Activated naive CD4-positive, alpha-beta T cell treated with anti-CD3 and anti-CD28 coated beads, Interleukin-2, amount 50 U/mL, for 24 hours (primary cell): ENCODE measurements at regions not wholly inside any gene's neighbourhood (a gene's known extent, or its start where the extent isn't known, plus 50 kb on each side); places are given as distances from the start of the nearest gene placed in this dataset.

Experiments
- H3K27ac Mint-ChIP-seq: one replicate; pipeline ENCODE4 v1.8.0; 2021; ENCODE audit warnings: mild to moderate bottlenecking, mixed read lengths
- H3K27me3 Mint-ChIP-seq: one replicate; pipeline ENCODE4 v1.8.0; 2021; ENCODE audit warnings: mixed read lengths
- H3K36me3 Mint-ChIP-seq: one replicate; pipeline ENCODE4 v1.8.0; 2021; ENCODE audit warnings: mixed read lengths
- H3K4me1 Mint-ChIP-seq: one replicate; pipeline ENCODE4 v1.8.0; 2021; ENCODE audit warnings: mixed read lengths
- H3K4me3 Mint-ChIP-seq: one replicate; pipeline ENCODE4 v1.8.0; 2021; ENCODE audit warnings: mild to moderate bottlenecking, mixed read lengths
- H3K9me3 Mint-ChIP-seq: one replicate; pipeline ENCODE4 v1.8.0; 2021; ENCODE audit warnings: mixed read lengths

GRCh38 chr12:107284692-107285091 lies 191.3 kb upstream of the CRY1 start:
- Mint-ChIP-seq H3K36me3 (no peaks in the 10 kb centered on the region), H3K27ac (no peak overlapping the region), H3K9me3 (no peaks in the 10 kb centered on the region), H3K4me3 (no peak overlapping the region), H3K27me3 (no peaks in the 10 kb centered on the region), H3K4me1 (peaks cover 9% of the 10 kb centered on the region)

GRCh38 chr12:107287436-107288413 lies 194.4 kb upstream of the CRY1 start:
- Mint-ChIP-seq H3K4me3 (no peak overlapping the region), H3K9me3 (no peaks in the 10 kb centered on the region), H3K36me3 (no peaks in the 10 kb centered on the region)

GRCh38 chr12:107288414-107289127 lies 195.2 kb upstream of the CRY1 start:
- Mint-ChIP-seq H3K4me3 (no peak overlapping the region), H3K27me3 (no peaks in the 10 kb centered on the region), H3K9me3 (no peaks in the 10 kb centered on the region), H3K27ac (no peak overlapping the region), H3K36me3 (no peaks in the 10 kb centered on the region), H3K4me1 (peaks cover 9% of the 10 kb centered on the region)

More at GRCh38 chr12:107287436-107288413, 194.4 kb upstream of the CRY1 start:
- Mint-ChIP-seq H3K27ac (no peak overlapping the region), H3K27me3 (no peaks in the 10 kb centered on the region), H3K4me1 (peaks cover 9% of the 10 kb centered on the region)

- Mint-ChIP-seq H3K27me3 (no peaks in the 10 kb centered on the region), H3K27ac (no peak overlapping the region), H3K4me1 (peaks cover 9% of the 10 kb centered on the region), H3K36me3 (no peaks in the 10 kb centered on the region), H3K4me3 (no peak overlapping the region), H3K9me3 (peaks cover 6% of the 10 kb centered on the region)
Measured at GRCh38 chr12:107291018-107291417, 197.7 kb upstream of the CRY1 start.

GRCh38 chr12:107296681-107297089 lies 203.3 kb upstream of the CRY1 start:
- H3K4me1 Mint-ChIP-seq = peaks cover 5% of the 10 kb centered on the region
- peaks cover 6% of the 10 kb centered on the region for H3K9me3 Mint-ChIP-seq
- H3K27me3 Mint-ChIP-seq = no peaks in the 10 kb centered on the region
- no peak overlapping the region for H3K4me3 Mint-ChIP-seq
- H3K27ac Mint-ChIP-seq = no peak overlapping the region
- H3K36me3 Mint-ChIP-seq = no peaks in the 10 kb centered on the region

- H3K4me1 Mint-ChIP-seq = peaks cover 4% of the 10 kb centered on the region
- no peaks in the 10 kb centered on the region for H3K36me3 Mint-ChIP-seq
- no peak overlapping the region for H3K27ac Mint-ChIP-seq
- no peaks in the 10 kb centered on the region for H3K9me3 Mint-ChIP-seq
- H3K27me3 Mint-ChIP-seq = no peaks in the 10 kb centered on the region
- H3K4me3 Mint-ChIP-seq = no peak overlapping the region
Measured at GRCh38 chr12:107302649-107303341, 209.4 kb upstream of the CRY1 start.

- no peak overlapping the region for H3K4me3 Mint-ChIP-seq
- H3K27ac Mint-ChIP-seq = peak overlapping the region; percentile 26
- H3K9me3 Mint-ChIP-seq = no peaks in the 10 kb centered on the region
- no peaks in the 10 kb centered on the region for H3K27me3 Mint-ChIP-seq
- peaks cover 20% of the 10 kb centered on the region for H3K4me1 Mint-ChIP-seq
- H3K36me3 Mint-ChIP-seq = no peaks in the 10 kb centered on the region
Measured at GRCh38 chr12:107304588-107305532, 211.5 kb upstream of the CRY1 start.

GRCh38 chr12:107306141-107306659 lies 212.9 kb upstream of the CRY1 start:
- Mint-ChIP-seq H3K4me1 (peaks cover 22% of the 10 kb centered on the region), H3K27me3 (no peaks in the 10 kb centered on the region), H3K27ac (no peak overlapping the region), H3K9me3 (no peaks in the 10 kb centered on the region), H3K4me3 (no peak overlapping the region), H3K36me3 (no peaks in the 10 kb centered on the region)

- no peak overlapping the region for H3K4me3 Mint-ChIP-seq
- H3K36me3 Mint-ChIP-seq = no peaks in the 10 kb centered on the region
- no peaks in the 10 kb centered on the region for H3K27me3 Mint-ChIP-seq
- H3K4me1 Mint-ChIP-seq = peaks cover 18% of the 10 kb centered on the region
- H3K27ac Mint-ChIP-seq = no peak overlapping the region
- H3K9me3 Mint-ChIP-seq = no peaks in the 10 kb centered on the region
Measured at GRCh38 chr12:107308310-107308709, 215.0 kb upstream of the CRY1 start.

GRCh38 chr12:107309020-107309419 lies 215.7 kb upstream of the CRY1 start:
- Mint-ChIP-seq H3K4me1 (peaks cover 18% of the 10 kb centered on the region), H3K4me3 (no peak overlapping the region), H3K27ac (no peak overlapping the region), H3K9me3 (no peaks in the 10 kb centered on the region), H3K36me3 (no peaks in the 10 kb centered on the region), H3K27me3 (no peaks in the 10 kb centered on the region)

GRCh38 chr12:107310621-107311020 lies 217.3 kb upstream of the CRY1 start:
- Mint-ChIP-seq H3K9me3 (no peaks in the 10 kb centered on the region), H3K4me3 (no peak overlapping the region), H3K4me1 (peaks cover 18% of the 10 kb centered on the region), H3K36me3 (no peaks in the 10 kb centered on the region), H3K27ac (no peak overlapping the region), H3K27me3 (no peaks in the 10 kb centered on the region)

- Mint-ChIP-seq H3K4me3 (no peak overlapping the region), H3K9me3 (no peaks in the 10 kb centered on the region), H3K36me3 (no peaks in the 10 kb centered on the region)
Measured at GRCh38 chr12:107311682-107312081, 218.3 kb upstream of the CRY1 start.

GRCh38 chr12:107317751-107318555 lies 224.6 kb upstream of the CRY1 start:
- H3K4me3 Mint-ChIP-seq = peak overlapping the region; percentile 84
- no peaks in the 10 kb centered on the region for H3K27me3 Mint-ChIP-seq
- H3K36me3 Mint-ChIP-seq = no peaks in the 10 kb centered on the region
- H3K27ac Mint-ChIP-seq = peak overlapping the region; percentile 81
- peaks cover 30% of the 10 kb centered on the region for H3K4me1 Mint-ChIP-seq
- no peaks in the 10 kb centered on the region for H3K9me3 Mint-ChIP-seq

More at GRCh38 chr12:107311682-107312081, 218.3 kb upstream of the CRY1 start:
- Mint-ChIP-seq H3K27ac (no peak overlapping the region), H3K4me1 (peaks cover 18% of the 10 kb centered on the region), H3K27me3 (no peaks in the 10 kb centered on the region)

GRCh38 chr12:107318556-107318805 lies 225.1 kb upstream of the CRY1 start:
- no peaks in the 10 kb centered on the region for H3K36me3 Mint-ChIP-seq
- H3K27me3 Mint-ChIP-seq = no peaks in the 10 kb centered on the region

More at GRCh38 chr12:107318556-107318805, 225.1 kb upstream of the CRY1 start:
- H3K27ac Mint-ChIP-seq = no peak overlapping the region
- H3K4me3 Mint-ChIP-seq = peak overlapping the region; percentile 84
- H3K9me3 Mint-ChIP-seq = no peaks in the 10 kb centered on the region
- peaks cover 32% of the 10 kb centered on the region for H3K4me1 Mint-ChIP-seq
